Mesenchymal stem cell (in vitro differentiated cells and primary cell): ENCODE measurements at regions not wholly inside any gene's neighbourhood (a gene's known extent, or its start where the extent isn't known, plus 50 kb on each side); places are given as distances from the start of the nearest gene placed in this dataset.
"Not testable (repeated sequence)": the region's sequence is repeated elsewhere in the genome, so short reads cannot be mapped to it uniquely, and the experiment has no call there.

Source experiments
- DNase-seq: peaks from one replicate; pipeline ENCODE4 v3.0.0-alpha.2; 2013
- H2AFZ ChIP-seq: one replicate; pipeline ENCODE4 v1.6.1; 2013; ENCODE audit warnings: low read depth, mild to moderate bottlenecking, control low read depth, inconsistent platforms, low read length, moderate library complexity
- H2AK5ac ChIP-seq: 2 replicates; pipeline ENCODE4 v1.6.1; 2013; ENCODE audit warnings: low read length, moderate library complexity, mild to moderate bottlenecking, inconsistent platforms; ENCODE audit not compliant: severe bottlenecking
- H2BK120ac ChIP-seq: one replicate; pipeline ENCODE4 v1.6.1; 2013; ENCODE audit warnings: low read depth, mild to moderate bottlenecking, inconsistent platforms, low read length, moderate library complexity
- H2BK12ac ChIP-seq, 2 experiments: one replicate each; pipeline ENCODE4 v1.6.1; 2013; ENCODE audit warnings: inconsistent platforms in 2 of 2, low read length in 2 of 2, mild to moderate bottlenecking in 2 of 2, moderate library complexity in 2 of 2, control low read depth in 1 of 2
- H2BK15ac ChIP-seq: one replicate; pipeline ENCODE4 v1.6.1; 2013; ENCODE audit warnings: mild to moderate bottlenecking, low read depth, inconsistent platforms; ENCODE audit not compliant: poor library complexity, severe bottlenecking
- H2BK5ac ChIP-seq: 2 replicates; pipeline ENCODE4 v1.6.1; 2013; ENCODE audit warnings: low read depth, mild to moderate bottlenecking, low read length, control low read depth, inconsistent platforms; ENCODE audit not compliant: poor library complexity, severe bottlenecking
- H3K14ac ChIP-seq, 2 experiments: one replicate each; pipeline ENCODE4 v1.6.1; 2013; ENCODE audit warnings: inconsistent platforms in 2 of 2, low read length in 2 of 2, control low read depth in 1 of 2, mild to moderate bottlenecking in 1 of 2, moderate library complexity in 1 of 2
- H3K18ac ChIP-seq, 2 experiments: one replicate each; pipeline ENCODE4 v1.6.1; 2013; ENCODE audit warnings: inconsistent platforms in 2 of 2, low read length in 2 of 2, control low read depth in 1 of 2, low read depth in 1 of 2, mild to moderate bottlenecking in 1 of 2
- H3K23ac ChIP-seq, 2 experiments: one replicate each; pipeline ENCODE4 v1.6.1; 2013; ENCODE audit warnings: inconsistent platforms in 2 of 2, low read length in 2 of 2, mild to moderate bottlenecking in 2 of 2, moderate library complexity in 2 of 2, control low read depth in 1 of 2
- H3K27ac ChIP-seq: 2 replicates; pipeline ENCODE4 v1.5.1; 2013; ENCODE audit warnings: mild to moderate bottlenecking, moderate library complexity, low read length, control low read depth, inconsistent platforms; ENCODE audit not compliant: poor library complexity, severe bottlenecking
- H3K27me3 ChIP-seq, 2 experiments: 2 replicates each; pipeline versions ENCODE4 v1.6.1 to v1.7.0; 2013; ENCODE audit warnings: low read length in 2 of 2, mild to moderate bottlenecking in 2 of 2, moderate library complexity in 2 of 2, control low read depth in 1 of 2, inconsistent platforms in 1 of 2; ENCODE audit not compliant: control insufficient read depth in 1 of 2, insufficient read depth in 1 of 2
- H3K36me3 ChIP-seq, 2 experiments: 2 replicates each; pipeline versions ENCODE4 v1.6.1 to v1.7.0; 2013; ENCODE audit warnings: low read length in 2 of 2, control low read depth in 1 of 2, inconsistent platforms in 1 of 2, low read depth in 1 of 2, mild to moderate bottlenecking in 1 of 2; ENCODE audit not compliant: insufficient read depth in 2 of 2, control insufficient read depth in 1 of 2
- H3K4ac ChIP-seq, 2 experiments: one replicate each; pipeline ENCODE4 v1.6.1; 2013; ENCODE audit warnings: inconsistent platforms in 2 of 2, low read length in 2 of 2, mild to moderate bottlenecking in 2 of 2, moderate library complexity in 2 of 2, control low read depth in 1 of 2, low read depth in 1 of 2
- H3K4me1 ChIP-seq: 2 replicates; pipeline ENCODE4 v1.6.1; 2013; ENCODE audit warnings: low read depth, low read length, control low read depth; ENCODE audit not compliant: control insufficient read depth, insufficient read depth
- H3K4me2 ChIP-seq: 2 replicates; pipeline ENCODE4 v1.6.1; 2013; ENCODE audit warnings: low read length, mild to moderate bottlenecking, inconsistent platforms; ENCODE audit not compliant: poor library complexity, severe bottlenecking
- H3K4me3 ChIP-seq, 2 experiments: 2 replicates each; pipeline versions ENCODE4 v1.5.1 to v1.7.0; 2013; ENCODE audit warnings: low read length in 2 of 2, mild to moderate bottlenecking in 2 of 2, control low read depth in 1 of 2, low read depth in 1 of 2; ENCODE audit not compliant: insufficient read depth in 1 of 2
- H3K79me1 ChIP-seq: replicated peaks from 2 replicates; pipeline ENCODE4 v1.6.1; 2013; ENCODE audit warnings: mild to moderate bottlenecking, control low read depth, low read length, inconsistent platforms; ENCODE audit not compliant: poor library complexity, severe bottlenecking
- H3K9ac ChIP-seq: 2 replicates; pipeline ENCODE4 v1.7.0; 2013; ENCODE audit warnings: mild to moderate bottlenecking, low read length, moderate library complexity
- H3K9me3 ChIP-seq: 2 replicates; pipeline ENCODE4 v1.7.0; 2013; ENCODE audit warnings: mild to moderate bottlenecking, low read length; ENCODE audit not compliant: control insufficient read depth
- H4K8ac ChIP-seq: one replicate; pipeline ENCODE4 v1.6.1; 2013; ENCODE audit warnings: inconsistent platforms, mild to moderate bottlenecking, low read length, moderate library complexity
- H4K91ac ChIP-seq: one replicate; pipeline ENCODE4 v1.6.1; 2013; ENCODE audit warnings: mild to moderate bottlenecking, low read length, inconsistent platforms
- WGBS: methylation state at CpG from one replicate; pipeline ENCODE4 v1.1.7; 2013; ENCODE audit warnings: mixed read lengths; 5-methylcytosine and 5-hydroxymethylcytosine counted together

- Histone ChIP-seq H3K4me2 (no peak overlapping the region), H3K23ac (no peak overlapping the region), H3K36me3 (no peaks in the 10 kb centered on the region), H3K9ac (no peak overlapping the region), H3K4me1 (no peaks in the 10 kb centered on the region), H3K9me3 (no peaks in the 10 kb centered on the region), H2AFZ (no peak overlapping the region), H3K27me3 (no peaks in the 10 kb centered on the region), H4K91ac (peak overlapping the region; percentile 58), H2BK120ac (no peak overlapping the region), H3K27ac (no peak overlapping the region), H3K18ac (peak overlapping the region in 1 of 2 experiments; percentile 64), H2BK12ac (no peak overlapping the region), H2BK5ac (no peak overlapping the region), H3K4me3 (no peak overlapping the region), H2AK5ac (no peak overlapping the region), H2BK15ac (no peak overlapping the region), H4K8ac (no peak overlapping the region), H3K79me1 (no peaks in the 10 kb centered on the region), H3K4ac (no peak overlapping the region), H3K14ac (no peak overlapping the region)
- 97% methylated on average over 5 of the region's 5 CpGs for WGBS
- no peak for DNase-seq
These were observed 85.9 kb upstream of the PLET1 start for GRCh38 chr11:112346586-112346985.

GRCh38 chr11:112348480-112349029 lies 87.9 kb upstream of the PLET1 start:
- H3K36me3 ChIP-seq: no peaks in the 10 kb centered on the region
- H4K91ac ChIP-seq: no peak overlapping the region
- H2BK120ac ChIP-seq: no peak overlapping the region
- H3K9ac ChIP-seq: no peak overlapping the region
- H2BK15ac ChIP-seq: no peak overlapping the region
- H3K4ac ChIP-seq: no peak overlapping the region
- H3K14ac ChIP-seq: no peak overlapping the region
- no peak for DNase-seq
- no peak overlapping the region for H3K23ac ChIP-seq
- H3K9me3 ChIP-seq: no peaks in the 10 kb centered on the region
- H3K4me2 ChIP-seq: no peak overlapping the region
- 94% methylated on average over 6 of the region's 6 CpGs for WGBS
- H3K79me1 ChIP-seq: no peaks in the 10 kb centered on the region
- no peaks in the 10 kb centered on the region for H3K27me3 ChIP-seq
- no peak overlapping the region for H4K8ac ChIP-seq
- H2AFZ ChIP-seq: no peak overlapping the region
- no peak overlapping the region for H2AK5ac ChIP-seq
- no peaks in the 10 kb centered on the region for H3K4me1 ChIP-seq
- no peak overlapping the region for H3K27ac ChIP-seq
- no peak overlapping the region for H3K4me3 ChIP-seq
- no peak overlapping the region for H3K18ac ChIP-seq
- no peak overlapping the region for H2BK12ac ChIP-seq
- H2BK5ac ChIP-seq: no peak overlapping the region

- H3K27me3 ChIP-seq, H3K23ac ChIP-seq: not testable (repeated sequence)
These were observed 90.8 kb upstream of the PLET1 start for GRCh38 chr11:112351423-112351822.

GRCh38 chr11:112352907-112353306 lies 92.2 kb upstream of the PLET1 start:
- Histone ChIP-seq H4K91ac (no peak overlapping the region), H3K4me3 (no peak overlapping the region), H3K27me3 (peaks cover 0 to 3% of the 10 kb centered on the region in 2 experiments), H3K23ac (no peak overlapping the region), H3K14ac (no peak overlapping the region), H3K36me3 (no peaks in the 10 kb centered on the region), H2AK5ac (no peak overlapping the region), H2BK5ac (no peak overlapping the region), H3K18ac (no peak overlapping the region), H3K4me2 (no peak overlapping the region), H3K9ac (no peak overlapping the region), H4K8ac (no peak overlapping the region), H3K27ac (no peak overlapping the region), H2BK12ac (no peak overlapping the region), H3K4ac (no peak overlapping the region), H3K4me1 (no peaks in the 10 kb centered on the region), H2AFZ (no peak overlapping the region), H3K79me1 (no peaks in the 10 kb centered on the region), H2BK120ac (no peak overlapping the region), H3K9me3 (no peaks in the 10 kb centered on the region), H2BK15ac (no peak overlapping the region)
- no peak for DNase-seq
- WGBS: 70% methylated on average over 2 of the region's 2 CpGs

More at GRCh38 chr11:112351423-112351822, 90.8 kb upstream of the PLET1 start:
- not testable (repeated sequence) for H2BK12ac ChIP-seq, H3K4me1 ChIP-seq, H3K4ac ChIP-seq, H2AK5ac ChIP-seq, H3K4me2 ChIP-seq, DNase-seq, H3K9me3 ChIP-seq, H4K91ac ChIP-seq, H3K36me3 ChIP-seq, H3K4me3 ChIP-seq, H2BK15ac ChIP-seq, H3K14ac ChIP-seq, H3K18ac ChIP-seq, H3K79me1 ChIP-seq, H4K8ac ChIP-seq, H3K9ac ChIP-seq, H2BK120ac ChIP-seq, H2BK5ac ChIP-seq, H3K27ac ChIP-seq, H2AFZ ChIP-seq
- 95% methylated on average over 3 of the region's 3 CpGs for WGBS
